Testis (tissue), 2 donors: ENCODE measurements at regions not wholly inside any gene's neighbourhood (a gene's known extent, or its start where the extent isn't known, plus 50 kb on each side); places are given as distances from the start of the nearest gene placed in this dataset.

Source experiments
- DNase-seq: peaks from one replicate; pipeline ENCODE4 v3.0.0-alpha.2; 2019
- H3K27ac ChIP-seq, 2 donors: fragments of 200-600 bp; sonication (generic); one replicate each; pipeline ENCODE4 v1.5.1; 2019
- H3K27me3 ChIP-seq: fragments of 200-600 bp; sonication (generic); one replicate; pipeline ENCODE4 v1.5.1; 2019
- H3K36me3 ChIP-seq: fragments of 200-600 bp; sonication (generic); one replicate; pipeline ENCODE4 v1.5.1; 2017; ENCODE audit warnings: low read depth; ENCODE audit errors: missing control alignments
- H3K4me1 ChIP-seq: fragments of 200-600 bp; sonication (generic); one replicate; pipeline ENCODE4 v1.5.1; 2019
- H3K4me3 ChIP-seq, 2 donors: fragments of 200-600 bp; sonication (generic); one replicate each; pipeline ENCODE4 v1.5.1; 2017 to 2019
- H3K9me3 ChIP-seq: fragments of 200-600 bp; sonication (generic); one replicate; pipeline ENCODE4 v1.5.1; 2017
- CTCF ChIP-seq, 3 experiments: fragments of 450-650 bp in 2 of 3; fragments of 200-600 bp in 1 of 3; sonication (generic) in 1 of 3; IDR thresholded peaks; one replicate each; pipeline ENCODE4 v1.5.1; 2016 to 2019; ENCODE audit warnings: antibody characterized with exemption in 3 of 3, mild to moderate bottlenecking in 2 of 3, moderate library complexity in 1 of 3
- POLR2A ChIP-seq: fragments of 450-650 bp; IDR thresholded peaks from one replicate; pipeline ENCODE4 v1.6.1; 2017; ENCODE audit warnings: antibody characterized with exemption, mild to moderate bottlenecking, moderate library complexity
- WGBS, 2 donors: methylation state at CpG; one replicate each; pipeline ENCODE4 v1.1.5; 2018; 5-methylcytosine and 5-hydroxymethylcytosine counted together
- intact Hi-C: fragments of 100-400 bp; cut with DNase I; formaldehyde crosslinking; loops from one replicate; pipeline ENCODE4 v1.15.1; 2023; ENCODE audit warnings: low total_unique reads

GRCh38 chr2:173613386-173613785 is 258.7 kb downstream of the CDCA7 start:
- Histone ChIP-seq H3K4me3 (no peak overlapping the region), H3K36me3 (no peaks in the 10 kb centered on the region), H3K27ac (no peak overlapping the region), H3K9me3 (no peaks in the 10 kb centered on the region), H3K27me3 (no peaks in the 10 kb centered on the region), H3K4me1 (no peaks in the 10 kb centered on the region)
- 73 to 77% methylated on average over 5 of the region's 5 CpGs for WGBS, 2 donors
- intact Hi-C loops = no loop called here
- DNase-seq = no peak
- TF ChIP-seq POLR2A = no peak
- no peak for TF ChIP-seq CTCF (IDR thresholded peaks at IDR 0.05)

- Histone ChIP-seq H3K36me3 (no peaks in the 10 kb centered on the region), H3K4me1 (no peaks in the 10 kb centered on the region), H3K27ac (no peak overlapping the region), H3K27me3 (no peaks in the 10 kb centered on the region), H3K4me3 (no peak overlapping the region), H3K9me3 (no peaks in the 10 kb centered on the region)
- intact Hi-C loops = no loop called here
- TF ChIP-seq POLR2A (no peak), CTCF (IDR thresholded peaks at IDR 0.05) (no peak)
- WGBS, 2 donors = 73 to 78% methylated on average over 5 of the region's 5 CpGs
- DNase-seq = no peak
Observed at GRCh38 chr2:173614265-173614930, 259.7 kb downstream of the CDCA7 start.

- WGBS, 2 donors = 84 to 86% methylated on average over 13 of the region's 13 CpGs
- intact Hi-C loops = no loop called here
- H3K36me3 ChIP-seq = no peaks in the 10 kb centered on the region
- no peak overlapping the region for H3K4me3 ChIP-seq
- no peak overlapping the region for H3K27ac ChIP-seq
- no peak for DNase-seq
- no peaks in the 10 kb centered on the region for H3K9me3 ChIP-seq
- TF ChIP-seq POLR2A (no peak), CTCF (IDR thresholded peaks at IDR 0.05) (no peak)
- H3K4me1 ChIP-seq = no peaks in the 10 kb centered on the region
- H3K27me3 ChIP-seq = no peaks in the 10 kb centered on the region
Observed at GRCh38 chr2:173623438-173624319, 269.0 kb downstream of the CDCA7 start.

- H3K27ac ChIP-seq = no peak overlapping the region
- intact Hi-C loops = no loop called here
- no peak for DNase-seq
- H3K9me3 ChIP-seq = no peaks in the 10 kb centered on the region
- no peaks in the 10 kb centered on the region for H3K27me3 ChIP-seq
- TF ChIP-seq CTCF (IDR thresholded peaks at IDR 0.05) = no peak
- TF ChIP-seq POLR2A = no peak
- WGBS, 2 donors = 88 to 90% methylated on average over 11 of the region's 11 CpGs
- no peaks in the 10 kb centered on the region for H3K4me1 ChIP-seq
- H3K36me3 ChIP-seq = no peaks in the 10 kb centered on the region
- H3K4me3 ChIP-seq = no peak overlapping the region
Observed at GRCh38 chr2:173625315-173625714, 270.6 kb downstream of the CDCA7 start.
